Gastrocnemius medialis (tissue), 4 donors: ENCODE measurements at regions not wholly inside any gene's neighbourhood (a gene's known extent, or its start where the extent isn't known, plus 50 kb on each side); places are given as distances from the start of the nearest gene placed in this dataset.

Experiments
- POLR2A ChIP-seq, 2 donors: fragments of 450-650 bp; IDR thresholded peaks; one replicate each; pipeline ENCODE4 v1.6.1; 2017; ENCODE audit warnings: antibody characterized with exemption in 2 of 2, mild to moderate bottlenecking in 2 of 2, moderate library complexity in 2 of 2
- TF ChIP-seq, protein P1 (sequence below), 5 experiments: fragments of 450-650 bp in 3 of 5; fragments of 200-600 bp in 2 of 5; sonication (generic) in 2 of 5; IDR thresholded peaks in 4 of 5; conservative IDR thresholded peaks in 1 of 5; 1 replicate in 4 of 5; 2 replicates in 1 of 5; pipeline ENCODE4 v1.5.1; 2016 to 2019; ENCODE audit warnings: antibody characterized with exemption in 5 of 5, mild to moderate bottlenecking in 3 of 5, moderate library complexity in 3 of 5

DNA sequence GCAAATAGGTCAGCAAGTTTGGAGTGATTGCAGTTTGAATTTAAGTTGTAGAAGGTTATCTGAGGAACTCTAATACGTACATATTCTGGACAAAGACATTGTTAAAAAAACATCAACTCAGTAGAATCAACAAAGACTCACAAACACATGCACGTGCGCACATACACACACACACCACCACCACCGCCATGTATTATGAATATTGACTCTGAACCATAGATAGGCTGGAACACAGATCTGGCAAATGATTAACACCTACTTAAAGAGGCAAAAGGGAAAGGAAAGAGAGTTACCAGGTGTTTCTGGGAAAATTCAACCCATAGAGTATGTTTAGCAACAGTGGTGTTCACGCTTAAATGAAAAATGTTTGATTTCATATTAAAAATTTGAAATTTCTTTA lies 334.2 kb upstream of the ALCAM start:
- TF ChIP-seq, protein P1, sequence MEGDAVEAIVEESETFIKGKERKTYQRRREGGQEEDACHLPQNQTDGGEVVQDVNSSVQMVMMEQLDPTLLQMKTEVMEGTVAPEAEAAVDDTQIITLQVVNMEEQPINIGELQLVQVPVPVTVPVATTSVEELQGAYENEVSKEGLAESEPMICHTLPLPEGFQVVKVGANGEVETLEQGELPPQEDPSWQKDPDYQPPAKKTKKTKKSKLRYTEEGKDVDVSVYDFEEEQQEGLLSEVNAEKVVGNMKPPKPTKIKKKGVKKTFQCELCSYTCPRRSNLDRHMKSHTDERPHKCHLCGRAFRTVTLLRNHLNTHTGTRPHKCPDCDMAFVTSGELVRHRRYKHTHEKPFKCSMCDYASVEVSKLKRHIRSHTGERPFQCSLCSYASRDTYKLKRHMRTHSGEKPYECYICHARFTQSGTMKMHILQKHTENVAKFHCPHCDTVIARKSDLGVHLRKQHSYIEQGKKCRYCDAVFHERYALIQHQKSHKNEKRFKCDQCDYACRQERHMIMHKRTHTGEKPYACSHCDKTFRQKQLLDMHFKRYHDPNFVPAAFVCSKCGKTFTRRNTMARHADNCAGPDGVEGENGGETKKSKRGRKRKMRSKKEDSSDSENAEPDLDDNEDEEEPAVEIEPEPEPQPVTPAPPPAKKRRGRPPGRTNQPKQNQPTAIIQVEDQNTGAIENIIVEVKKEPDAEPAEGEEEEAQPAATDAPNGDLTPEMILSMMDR (IDR thresholded peaks at IDR 0.05 in 4 of 5, conservative IDR thresholded peaks at IDR 0.05 in 1 of 5): no peak
- no peak for TF ChIP-seq POLR2A (IDR thresholded peaks at IDR 0.05)
